BE2C (cell line): ENCODE measurements at regions not wholly inside any gene's neighbourhood (a gene's known extent, or its start where the extent isn't known, plus 50 kb on each side); places are given as distances from the start of the nearest gene placed in this dataset.
A peak's percentile ranks its signal among the peaks of the same experiment; 100 is the strongest.
"Not testable (repeated sequence)": the region's sequence is repeated elsewhere in the genome, so short reads cannot be mapped to it uniquely, and the experiment has no call there.

Experiments used
- DNase-seq: peaks from one replicate; pipeline ENCODE4 v3.0.0-alpha.2; 2020
- H3K27me3 ChIP-seq: fragments of 250-450 bp; sonication (Bioruptor Pico); 2 replicates; pipeline ENCODE4 v1.5.1; 2020; ENCODE audit warnings: mild to moderate bottlenecking
- H3K36me3 ChIP-seq: fragments of 250-450 bp; sonication (Bioruptor Pico); 2 replicates; pipeline ENCODE4 v1.5.1; 2020; ENCODE audit warnings: mild to moderate bottlenecking
- H3K4me1 ChIP-seq: fragments of 250-450 bp; sonication (Bioruptor Pico); 2 replicates; pipeline ENCODE4 v1.5.1; 2020
- H3K4me3 ChIP-seq: 2 replicates; pipeline ENCODE4 v1.5.1; 2011; ENCODE audit warnings: low read depth, low read length
- H3K9me3 ChIP-seq: fragments of 250-450 bp; sonication (Bioruptor Pico); 2 replicates; pipeline ENCODE4 v1.5.1; 2020
- TF ChIP-seq, protein P1 (sequence below): IDR thresholded peaks from 2 replicates; pipeline ENCODE4 v1.5.1; 2012; ENCODE audit warnings: mild to moderate bottlenecking, low read depth, low read length

DNA sequence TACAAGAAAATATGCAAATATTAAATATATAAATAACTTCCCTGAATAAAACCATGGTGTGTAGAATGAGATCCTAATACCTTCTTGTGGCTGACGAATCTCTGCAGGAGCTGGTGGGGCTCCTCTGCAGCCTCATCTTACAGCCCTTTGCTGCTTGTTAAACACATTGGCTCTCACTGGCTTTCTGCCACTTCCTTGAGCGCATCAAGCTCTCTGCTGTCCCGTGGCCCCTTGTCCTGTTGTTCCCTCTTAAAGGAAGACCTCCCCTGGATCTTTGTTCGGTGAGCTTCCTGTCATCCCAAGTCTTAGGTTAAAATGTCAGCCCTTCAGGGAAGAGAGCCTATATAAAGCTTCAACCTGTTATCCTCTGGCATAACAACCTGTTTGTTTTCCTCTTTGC lies 519.6 kb downstream of the DOK5 start:
- DNase-seq, result no peak
- H3K4me3 ChIP-seq, result no peak overlapping the region

DNA sequence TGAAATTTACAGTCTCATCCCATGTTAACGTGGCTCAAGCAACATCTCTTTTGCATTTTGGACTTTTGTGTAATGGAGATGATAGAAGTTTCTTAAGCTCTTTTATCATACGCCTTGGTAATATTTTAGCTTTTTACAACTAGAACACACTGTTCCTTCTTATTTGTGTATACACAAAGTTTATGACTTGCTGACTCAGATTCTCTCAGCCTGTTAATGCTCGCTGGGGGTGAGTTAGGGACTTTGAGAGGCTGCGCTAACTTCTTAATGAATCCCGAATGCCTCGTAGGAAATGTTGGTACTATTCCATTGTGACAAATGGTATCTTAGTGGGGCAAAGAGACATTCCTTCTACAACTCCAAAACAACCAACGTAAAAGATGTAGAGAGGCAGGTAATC lies 509.7 kb downstream of the DOK5 start:
- Histone ChIP-seq H3K27me3 (no peaks in the 10 kb centered on the region), H3K4me1 (no peaks in the 10 kb centered on the region; the same call in 1 of the 2 replicates), H3K4me3 (no peak overlapping the region), H3K9me3 (no peaks in the 10 kb centered on the region), H3K36me3 (no peaks in the 10 kb centered on the region)
- no peak for DNase-seq
- TF ChIP-seq, protein P1, sequence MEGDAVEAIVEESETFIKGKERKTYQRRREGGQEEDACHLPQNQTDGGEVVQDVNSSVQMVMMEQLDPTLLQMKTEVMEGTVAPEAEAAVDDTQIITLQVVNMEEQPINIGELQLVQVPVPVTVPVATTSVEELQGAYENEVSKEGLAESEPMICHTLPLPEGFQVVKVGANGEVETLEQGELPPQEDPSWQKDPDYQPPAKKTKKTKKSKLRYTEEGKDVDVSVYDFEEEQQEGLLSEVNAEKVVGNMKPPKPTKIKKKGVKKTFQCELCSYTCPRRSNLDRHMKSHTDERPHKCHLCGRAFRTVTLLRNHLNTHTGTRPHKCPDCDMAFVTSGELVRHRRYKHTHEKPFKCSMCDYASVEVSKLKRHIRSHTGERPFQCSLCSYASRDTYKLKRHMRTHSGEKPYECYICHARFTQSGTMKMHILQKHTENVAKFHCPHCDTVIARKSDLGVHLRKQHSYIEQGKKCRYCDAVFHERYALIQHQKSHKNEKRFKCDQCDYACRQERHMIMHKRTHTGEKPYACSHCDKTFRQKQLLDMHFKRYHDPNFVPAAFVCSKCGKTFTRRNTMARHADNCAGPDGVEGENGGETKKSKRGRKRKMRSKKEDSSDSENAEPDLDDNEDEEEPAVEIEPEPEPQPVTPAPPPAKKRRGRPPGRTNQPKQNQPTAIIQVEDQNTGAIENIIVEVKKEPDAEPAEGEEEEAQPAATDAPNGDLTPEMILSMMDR, result no peak

More for the DNA sequence above, 519.6 kb downstream of the DOK5 start:
- TF ChIP-seq, protein P1, result no peak
- H3K4me1 ChIP-seq, result no peaks in the 10 kb centered on the region
- H3K9me3 ChIP-seq, result no peaks in the 10 kb centered on the region
- H3K36me3 ChIP-seq, result no peaks in the 10 kb centered on the region
- H3K27me3 ChIP-seq, result no peaks in the 10 kb centered on the region

- H3K4me1 ChIP-seq, result no peaks in the 10 kb centered on the region; the same call in 1 of the 2 replicates
- DNase-seq, result no peak
- H3K36me3 ChIP-seq, result no peaks in the 10 kb centered on the region
- H3K27me3 ChIP-seq, result no peaks in the 10 kb centered on the region
- H3K9me3 ChIP-seq, result no peaks in the 10 kb centered on the region
- H3K4me3 ChIP-seq, result no peak overlapping the region
- TF ChIP-seq, protein P1, result no peak
Measured at GRCh38 chr20:54984104-54984448, 508.7 kb downstream of the DOK5 start.

DNA sequence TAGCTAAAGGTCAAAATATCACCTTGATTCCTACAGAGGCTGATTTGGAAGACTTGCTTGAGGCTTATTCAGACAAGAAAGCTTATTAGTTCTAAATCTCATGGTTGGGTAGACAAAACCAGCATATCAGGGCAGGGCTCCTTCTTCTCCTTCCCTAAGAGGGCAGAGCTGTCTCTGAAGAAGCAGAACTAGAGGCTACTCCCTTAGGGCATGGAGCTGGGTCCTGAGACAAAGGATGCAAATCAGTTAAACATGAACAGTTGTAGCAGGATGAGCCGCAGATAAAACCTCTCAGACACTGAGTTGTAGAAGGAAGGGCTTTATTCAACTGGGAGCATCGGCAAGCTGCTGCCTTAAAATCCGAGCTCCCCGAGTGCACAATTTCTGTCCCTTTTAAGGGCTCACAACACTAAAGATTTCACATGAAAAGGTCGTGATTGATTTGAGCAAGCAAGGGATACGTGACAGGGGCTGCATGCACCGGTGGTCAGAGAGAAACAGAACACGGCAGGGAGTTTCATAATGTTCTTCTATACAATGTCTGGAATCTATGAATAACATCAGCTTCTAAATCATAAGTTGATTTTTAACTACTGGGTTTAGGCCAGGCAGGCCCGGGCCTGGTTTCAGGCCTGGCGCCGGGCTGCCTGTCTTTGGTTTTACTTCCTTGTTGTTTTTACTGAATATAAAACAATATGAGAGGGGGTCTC lies 508.2 kb downstream of the DOK5 start:
- not testable (repeated sequence) for H3K4me3 ChIP-seq, H3K9me3 ChIP-seq, H3K4me1 ChIP-seq, DNase-seq, H3K27me3 ChIP-seq, H3K36me3 ChIP-seq

DNA sequence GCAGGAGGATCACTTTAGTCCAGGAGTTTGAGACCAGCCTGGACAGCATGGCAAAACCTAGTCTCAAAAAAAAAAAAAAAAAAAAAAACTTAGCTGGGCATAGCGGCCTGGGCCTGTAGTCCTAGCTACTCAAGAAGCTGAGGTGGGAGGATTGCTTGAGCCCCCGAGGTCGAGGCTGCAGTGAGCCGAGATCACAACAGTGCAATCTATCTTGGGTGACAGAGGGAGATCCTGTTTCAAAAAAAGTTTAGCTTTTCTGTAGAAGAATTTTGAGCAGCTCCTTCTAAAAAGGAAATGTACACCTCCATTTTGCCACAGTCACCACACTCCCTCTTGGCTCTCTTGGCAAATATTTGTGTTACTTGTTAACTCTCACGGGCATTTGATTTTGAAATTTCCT lies 505.8 kb downstream of the DOK5 start:
- TF ChIP-seq, protein P1, result no peak
- Histone ChIP-seq H3K36me3 (no peaks in the 10 kb centered on the region), H3K4me1 (no peaks in the 10 kb centered on the region; the same call in 1 of the 2 replicates), H3K27me3 (no peaks in the 10 kb centered on the region), H3K4me3 (no peak overlapping the region), H3K9me3 (no peaks in the 10 kb centered on the region)
- DNase-seq, result no peak

GRCh38 chr20:54980103-54980960 lies 504.9 kb downstream of the DOK5 start:
- DNase-seq, result no peak
- Histone ChIP-seq H3K9me3 (no peaks in the 10 kb centered on the region), H3K4me1 (no peaks in the 10 kb centered on the region; the same call in 1 of the 2 replicates), H3K27me3 (no peaks in the 10 kb centered on the region), H3K36me3 (no peaks in the 10 kb centered on the region), H3K4me3 (no peak overlapping the region)
- TF ChIP-seq, protein P1, result peak; percentile 65
